ENCODE measurements at regions not wholly inside any gene's neighbourhood (a gene's known extent, or its start where the extent isn't known, plus 50 kb on each side); places are given as distances from the start of the nearest gene placed in this dataset.
"Not testable (repeated sequence)": the region's sequence is repeated elsewhere in the genome, so short reads cannot be mapped to it uniquely, and the experiment has no call there.

DNA sequence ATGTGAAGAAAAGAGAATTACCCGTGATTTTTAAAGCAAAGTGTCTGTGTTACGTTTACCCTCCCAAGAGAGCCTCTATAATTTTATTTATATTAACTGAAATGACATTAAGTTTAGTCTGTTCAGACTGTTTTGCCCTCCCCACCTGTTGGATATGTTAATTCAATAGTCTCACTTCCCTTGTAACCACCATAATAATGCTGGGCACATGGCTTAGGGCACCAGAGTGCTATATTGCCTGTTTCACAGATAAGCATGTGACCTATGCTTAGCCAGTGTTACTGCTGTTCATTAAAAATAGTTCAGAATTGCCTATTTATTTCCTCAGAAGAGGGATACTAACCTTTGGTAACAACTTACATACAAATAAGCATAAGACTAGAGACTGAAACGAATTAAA is 446.2 kb downstream of the FAT4 start:
- DNase-seq: no peak

DNA sequence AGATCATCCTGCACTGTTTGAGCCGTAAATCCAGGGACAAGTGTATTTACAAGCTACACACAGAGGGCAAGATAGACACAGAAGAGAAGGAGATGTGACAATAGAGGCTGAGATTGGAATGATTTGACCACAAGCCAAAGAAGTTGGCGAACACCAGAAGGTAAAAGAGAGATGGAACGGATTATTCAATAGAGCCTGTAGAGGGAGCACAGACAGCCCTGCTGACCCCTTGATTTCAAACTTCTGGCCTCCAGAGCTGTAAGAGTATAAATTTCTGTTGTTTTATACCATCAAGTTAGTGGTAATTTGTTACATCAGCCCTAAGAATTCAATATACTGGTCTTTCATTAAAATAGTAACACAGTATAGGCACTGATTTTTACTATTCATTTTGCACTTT is 447.8 kb downstream of the FAT4 start:
- no peak for DNase-seq

- DNase-seq: no peak
Observed at GRCh38 chr4:125765941-125766340, 451.2 kb downstream of the FAT4 start.

DNA sequence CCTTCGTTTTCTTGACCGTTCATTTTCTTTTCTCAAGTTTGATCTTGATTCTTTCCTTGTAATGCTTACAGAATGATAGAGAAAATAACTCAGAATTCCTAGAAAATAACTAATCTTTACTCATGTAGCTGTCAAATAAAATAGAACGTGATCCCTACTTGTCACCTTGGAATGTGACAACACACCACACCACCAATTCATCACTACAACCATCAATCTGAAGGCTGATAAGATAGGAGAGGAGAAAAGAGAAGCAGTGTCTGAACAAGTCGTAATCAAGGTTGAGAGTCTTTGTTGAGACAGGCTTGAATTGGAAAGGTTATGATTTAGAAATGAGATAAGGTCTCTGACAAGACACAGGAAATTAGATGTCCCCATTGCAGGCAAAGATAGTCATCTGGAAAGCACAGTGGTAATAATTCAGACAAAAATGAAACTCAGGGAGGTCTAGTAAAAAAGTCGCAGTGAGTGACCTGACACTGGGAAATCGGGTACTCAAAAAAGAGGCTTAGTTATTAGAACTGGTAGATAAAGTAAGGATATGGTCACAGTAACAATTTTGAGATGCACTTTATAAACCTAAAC is 456.2 kb downstream of the FAT4 start:
- no peak for DNase-seq

DNA sequence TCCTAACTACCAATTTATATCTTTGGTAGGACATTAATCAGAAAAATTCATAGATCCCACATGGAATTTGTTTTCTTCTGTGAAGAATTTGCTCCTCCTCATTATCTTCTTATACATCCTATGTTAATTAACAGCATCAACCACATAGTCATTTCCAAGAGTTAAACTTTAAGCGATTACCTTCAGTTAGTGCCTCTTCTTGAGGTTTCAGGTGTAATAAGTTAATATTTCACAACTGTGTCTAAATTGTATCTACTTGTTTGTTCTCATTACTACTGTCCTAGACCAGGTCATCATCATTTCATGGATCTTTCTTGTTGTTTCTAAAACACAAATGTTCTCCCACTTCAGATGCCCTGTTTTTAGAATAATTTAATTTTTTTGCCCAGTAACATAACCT is 457.9 kb downstream of the FAT4 start:
- DNase-seq: no peak

DNA sequence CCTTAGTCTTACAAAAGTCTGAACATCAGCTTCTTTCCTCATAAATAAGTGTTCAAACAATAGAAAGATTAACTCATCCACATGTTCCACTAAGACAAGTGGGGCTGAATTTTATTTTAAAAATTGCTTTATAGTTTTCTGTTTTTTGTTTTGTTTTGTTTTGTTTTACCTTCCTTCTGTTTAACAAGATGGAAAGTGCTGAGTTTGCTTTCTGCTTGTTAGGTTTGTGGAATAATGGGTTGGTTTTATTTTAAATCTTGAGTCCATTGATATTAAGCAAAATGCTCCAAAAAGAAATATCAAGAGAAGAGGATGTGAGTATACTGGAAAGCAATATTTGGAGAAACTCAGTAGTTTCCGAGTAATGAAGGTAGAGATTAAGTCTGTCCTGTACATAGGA is 458.7 kb downstream of the FAT4 start:
- DNase-seq: no peak

- no peak for DNase-seq
Observed at GRCh38 chr4:125773931-125774330, 459.2 kb downstream of the FAT4 start.

DNA sequence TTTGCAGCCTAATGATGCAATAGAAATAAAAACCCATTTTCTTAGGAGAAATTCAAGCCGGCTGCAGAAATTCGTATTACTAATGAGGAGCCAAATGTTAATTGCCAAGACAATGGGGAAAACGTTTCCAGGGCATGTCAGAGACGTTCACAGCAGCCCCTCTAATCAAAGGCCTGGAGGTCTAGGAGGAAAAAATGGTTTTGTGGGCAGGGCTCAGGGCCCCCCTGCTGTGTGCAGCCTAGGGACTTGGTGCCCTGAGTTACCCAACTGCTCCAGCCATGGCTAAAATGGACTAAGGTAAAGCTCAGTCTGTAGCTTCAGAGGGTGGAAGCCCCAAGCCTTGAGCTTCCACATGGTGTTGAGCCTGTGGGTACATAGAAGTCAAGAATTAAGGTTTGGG is 461.4 kb downstream of the FAT4 start:
- no peak for DNase-seq

DNA sequence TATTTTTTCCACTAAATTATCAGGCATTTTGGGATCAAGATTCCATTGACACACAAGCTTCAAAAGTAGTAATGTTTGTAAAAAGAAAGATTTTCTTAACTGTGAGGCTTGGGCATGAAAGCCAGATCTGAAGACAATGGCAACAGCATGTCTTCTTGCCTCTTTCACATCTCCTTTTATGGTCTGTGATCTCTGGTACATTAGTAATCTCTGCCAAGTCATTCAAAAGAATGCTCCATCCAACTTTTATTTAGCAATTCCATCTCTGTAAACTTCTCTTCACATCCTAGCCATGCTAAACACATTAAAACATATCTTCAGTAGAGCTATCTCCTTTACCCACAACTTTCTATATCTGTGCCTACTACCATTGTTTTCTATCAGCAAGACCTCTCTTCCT is 465.4 kb downstream of the FAT4 start:
- no peak for DNase-seq

DNA sequence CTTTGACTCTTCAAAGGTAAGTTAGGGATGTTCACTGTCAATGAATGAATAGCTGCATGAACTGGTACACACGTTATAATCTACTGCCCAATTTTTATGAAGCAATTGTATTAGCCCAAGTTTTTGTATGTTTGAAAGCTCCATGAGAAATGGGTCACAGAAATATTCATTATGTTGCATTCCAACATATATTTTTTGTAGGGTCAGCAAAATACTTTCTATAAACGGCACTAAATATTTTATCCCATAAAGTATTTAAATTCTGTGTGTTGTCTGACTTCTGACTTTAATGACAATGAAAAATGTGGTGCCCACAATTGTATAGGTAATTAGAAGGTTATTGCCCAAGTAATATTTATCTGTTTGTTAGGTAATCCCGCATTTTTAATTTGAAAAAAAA is 466.0 kb downstream of the FAT4 start:
- no peak for DNase-seq

- no peak for DNase-seq
Observed at GRCh38 chr4:125781651-125782050, 466.9 kb downstream of the FAT4 start.

DNA sequence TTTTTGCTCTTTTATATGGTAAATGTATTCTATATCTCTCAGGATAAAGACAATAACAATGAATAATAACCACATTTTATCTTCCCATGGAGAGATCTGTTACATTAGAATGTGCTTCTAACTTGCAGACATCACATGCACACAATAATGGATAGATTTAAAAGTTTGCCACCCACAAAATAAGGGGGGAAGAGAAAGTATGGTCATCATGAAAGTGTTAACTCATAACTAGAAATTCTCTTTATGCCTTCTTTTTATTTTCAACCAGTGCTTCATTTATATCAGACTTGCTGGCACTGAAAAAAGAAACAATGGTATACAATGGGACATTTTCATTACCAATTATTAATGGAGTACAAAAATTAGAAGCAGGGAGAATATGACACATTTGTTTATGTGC is 470.0 kb downstream of the FAT4 start:
- DNase-seq: no peak

- no peak for DNase-seq
Observed at GRCh38 chr4:125787707-125788106, 473.0 kb downstream of the FAT4 start.

GRCh38 chr4:125789023-125789422 is 474.3 kb downstream of the FAT4 start:
- DNase-seq: no peak

DNA sequence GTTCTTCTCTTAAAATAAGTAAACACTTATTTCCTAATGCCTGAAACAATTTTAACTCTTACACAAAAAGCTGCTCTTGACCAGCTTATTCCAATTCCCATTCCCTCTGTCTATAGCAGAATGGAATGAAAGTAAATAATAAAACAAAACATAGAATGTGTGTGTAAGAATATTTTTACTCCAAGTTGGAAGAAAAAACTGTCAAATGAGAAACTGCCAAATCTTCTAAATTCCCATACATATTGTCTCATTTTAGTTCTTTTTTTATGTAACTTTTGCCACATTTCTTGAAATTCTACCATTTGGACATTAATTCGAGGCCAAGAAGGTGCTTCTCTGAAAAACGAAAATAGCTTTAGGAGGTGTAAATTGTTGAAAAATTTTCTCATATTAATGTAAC is 477.1 kb downstream of the FAT4 start:
- DNase-seq: no peak

GRCh38 chr4:125794989-125795388 is 480.2 kb downstream of the FAT4 start:
- DNase-seq: no peak

DNA sequence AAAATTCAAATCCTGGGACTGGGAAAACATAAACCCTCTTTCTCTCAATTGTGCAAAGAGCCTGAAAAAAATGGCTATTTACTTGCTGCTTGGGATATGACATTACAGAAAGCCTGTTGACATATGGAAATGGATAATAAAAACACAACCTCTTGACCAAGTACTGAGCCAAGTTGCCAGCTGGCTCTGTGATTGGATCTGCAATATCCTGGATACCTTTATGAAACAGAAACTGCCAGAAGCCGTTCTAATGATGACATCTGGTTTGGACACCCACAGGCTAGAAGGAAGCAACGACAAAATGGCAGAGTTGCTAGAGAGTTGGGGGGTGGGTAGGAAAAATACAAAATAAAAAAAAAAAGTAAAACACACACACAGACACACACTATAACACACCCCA is 481.4 kb downstream of the FAT4 start:
- no peak for DNase-seq

DNA sequence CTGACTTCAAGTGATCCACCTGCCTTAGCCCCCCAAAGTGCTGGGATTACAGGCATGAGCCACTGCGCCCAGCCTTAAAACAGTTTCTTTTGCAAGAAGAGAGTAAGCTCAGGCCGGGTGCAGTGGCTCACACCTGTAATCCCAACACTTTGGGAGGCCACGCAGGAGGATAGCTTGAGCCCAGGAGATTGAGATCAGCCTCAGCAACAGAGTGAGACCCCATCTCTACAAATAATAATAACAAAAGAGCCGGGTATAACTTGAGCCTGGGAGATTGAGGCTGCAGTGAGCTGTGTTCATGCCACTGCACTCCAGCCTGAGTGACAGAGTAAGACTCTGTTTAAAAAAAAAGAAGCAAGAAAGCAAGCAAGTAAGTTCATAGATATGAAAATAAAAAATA is 482.9 kb downstream of the FAT4 start:
- not testable (repeated sequence) for DNase-seq

DNA sequence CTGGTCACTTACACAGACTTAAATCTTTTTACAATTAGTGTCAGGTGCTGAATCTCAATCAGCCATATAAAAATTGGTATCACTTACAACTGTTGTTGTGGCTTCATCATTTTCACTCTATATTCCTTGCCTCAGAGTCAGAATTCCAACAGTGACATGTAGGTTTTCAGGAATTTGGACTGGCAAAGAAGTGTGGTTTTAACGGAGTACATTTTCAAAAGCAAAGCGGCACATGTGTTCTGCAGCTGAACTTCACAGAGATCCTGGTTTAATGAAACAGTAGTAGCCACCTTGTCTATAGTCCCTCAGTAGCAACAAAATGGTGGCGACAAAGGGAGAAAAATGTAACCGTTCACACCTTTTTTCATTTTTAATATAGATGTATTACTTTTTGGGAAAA is 486.6 kb downstream of the FAT4 start:
- DNase-seq: no peak

DNA sequence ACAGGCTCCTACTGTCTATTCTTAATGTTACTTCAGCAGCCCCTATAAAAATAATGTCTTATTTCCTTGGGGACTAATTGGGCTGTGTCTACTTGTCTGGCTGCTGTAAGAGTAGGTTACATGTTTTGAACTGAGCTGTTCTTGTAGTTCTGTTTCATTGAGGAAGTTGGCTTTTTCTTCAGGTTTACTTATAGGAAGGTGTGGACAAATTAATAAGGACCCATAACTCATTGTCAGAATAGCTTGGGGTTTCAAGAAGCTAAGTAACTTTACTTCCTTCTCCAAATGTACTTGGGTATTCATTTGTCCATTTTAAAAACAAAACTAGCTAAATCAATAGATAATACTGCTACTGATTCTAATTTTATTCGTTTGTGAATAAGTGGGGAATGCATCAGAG is 487.2 kb downstream of the FAT4 start:
- no peak for DNase-seq

DNA sequence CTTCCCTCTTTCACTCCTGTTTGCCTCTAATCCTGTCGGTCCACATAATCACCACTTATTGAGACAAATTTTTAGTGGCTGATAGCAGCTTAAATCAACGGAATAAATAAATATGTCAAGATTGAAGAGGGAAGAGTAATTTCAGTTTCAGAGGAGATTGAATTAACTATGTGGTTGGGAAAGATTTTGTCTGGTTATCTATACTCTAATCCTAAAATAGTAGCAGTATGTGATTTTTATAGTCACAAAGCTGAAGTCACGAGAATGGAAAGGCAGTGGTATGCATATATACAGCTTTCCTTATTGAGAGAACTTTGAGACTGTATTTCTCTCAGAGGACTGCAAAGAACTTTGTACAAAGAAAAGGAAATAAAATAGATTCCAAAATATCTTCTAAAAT is 493.3 kb downstream of the FAT4 start:
- DNase-seq: no peak

GRCh38 chr4:125808570-125808969 is 493.8 kb downstream of the FAT4 start:
- DNase-seq: no peak

DNA sequence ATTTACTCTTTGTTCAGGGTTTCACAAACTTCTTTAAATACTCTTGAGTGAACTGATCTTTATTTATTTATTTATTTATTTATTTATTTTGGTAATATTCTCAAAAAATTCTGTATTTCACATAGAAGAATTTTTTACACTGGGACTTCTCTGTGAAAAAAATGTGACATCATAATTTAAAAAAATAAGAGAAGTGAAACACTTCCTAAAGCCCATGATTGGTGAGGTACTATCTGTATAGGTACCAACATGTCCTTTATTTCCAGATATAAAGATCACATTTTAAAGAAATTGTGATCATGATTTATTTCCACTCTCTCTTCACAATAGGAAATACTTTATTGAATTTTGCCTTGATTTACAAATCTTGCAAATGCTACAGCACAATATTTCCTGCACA is 497.1 kb downstream of the FAT4 start:
- DNase-seq: no peak

DNA sequence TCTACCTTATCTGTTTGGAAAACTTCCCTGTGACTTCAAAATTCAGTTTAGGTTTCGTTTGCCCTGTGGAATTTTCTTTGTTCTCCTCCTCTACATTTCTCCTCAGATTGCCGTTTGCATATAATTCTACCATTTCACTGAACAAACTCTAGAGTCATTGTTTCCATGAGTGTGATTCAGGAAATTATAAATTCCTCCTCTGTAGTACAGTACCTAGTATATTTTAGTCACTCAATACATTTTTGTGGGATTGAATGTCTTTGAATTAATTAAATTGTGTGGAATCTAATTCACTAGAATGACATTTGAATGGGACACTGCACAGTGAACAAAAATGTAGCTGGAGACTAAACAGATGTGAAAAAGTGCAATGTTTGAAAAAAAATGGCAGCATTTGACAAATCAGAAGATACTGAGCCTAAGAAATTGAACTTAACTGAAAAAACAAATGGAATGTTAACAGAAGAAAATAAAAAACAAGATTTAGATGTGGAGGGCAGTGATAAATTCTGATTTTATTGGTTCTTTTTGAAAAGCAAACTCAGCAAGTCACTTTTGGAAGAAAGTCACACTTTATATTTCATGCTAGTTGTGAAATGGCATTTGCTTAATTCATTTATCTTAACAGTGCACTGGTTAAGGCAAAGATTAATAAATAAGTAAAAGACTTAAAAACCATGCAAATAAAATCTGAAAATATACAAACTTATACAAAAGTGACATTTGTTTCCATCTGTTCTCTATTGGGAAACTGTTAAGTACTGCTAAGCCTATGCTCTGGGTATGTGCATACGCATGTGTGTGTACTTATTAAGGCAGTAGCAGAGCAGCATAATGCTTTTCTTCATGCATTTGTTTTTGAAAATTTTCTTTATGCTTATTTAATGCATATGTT is 512.3 kb downstream of the FAT4 start:
- no peak for DNase-seq

- no peak for DNase-seq
Observed at GRCh38 chr4:125827696-125828052, 512.9 kb downstream of the FAT4 start.
